HG02884 (cell line): ENCODE measurements at regions not wholly inside any gene's neighbourhood (a gene's known extent, or its start where the extent isn't known, plus 50 kb on each side); places are given as distances from the start of the nearest gene placed in this dataset.
"Not testable (repeated sequence)": the region's sequence is repeated elsewhere in the genome, so short reads cannot be mapped to it uniquely, and the experiment has no call there.

ENCODE experiments used
- ATAC-seq: cut with Tn5 transposase; IDR thresholded peaks from one replicate; pipeline ENCODE4 v1.9.1; 2021; ENCODE audit warnings: mild to moderate bottlenecking, moderate library complexity; ENCODE audit not compliant: unreplicated experiment

GRCh38 chr9:80797831-80798688 lies 891.3 kb downstream of the TLE1 start:
- no peak for ATAC-seq

- no peak for ATAC-seq
These were observed 892.1 kb downstream of the TLE1 start for GRCh38 chr9:80797101-80797829.

GRCh38 chr9:80796632-80797031 lies 892.7 kb downstream of the TLE1 start:
- no peak for ATAC-seq

DNA sequence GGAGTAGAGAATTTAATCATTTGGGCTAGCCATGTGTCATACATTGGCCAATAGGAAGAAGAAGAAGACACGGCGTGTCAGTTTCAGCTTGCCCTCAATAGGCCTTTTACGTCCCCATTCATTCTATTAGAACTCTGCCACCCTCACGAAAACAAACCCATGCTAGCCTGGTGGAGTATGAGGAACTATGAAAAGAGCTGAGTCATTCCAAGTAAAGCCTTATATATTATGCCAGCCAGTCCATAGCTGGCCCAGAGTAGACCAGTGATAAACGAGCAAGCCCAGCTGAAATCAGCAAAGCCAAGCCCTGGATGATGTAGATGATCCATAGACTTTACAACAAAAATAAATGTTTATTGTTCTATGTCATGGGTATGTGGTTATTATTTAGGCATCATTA lies 895.1 kb downstream of the TLE1 start:
- no peak for ATAC-seq

DNA sequence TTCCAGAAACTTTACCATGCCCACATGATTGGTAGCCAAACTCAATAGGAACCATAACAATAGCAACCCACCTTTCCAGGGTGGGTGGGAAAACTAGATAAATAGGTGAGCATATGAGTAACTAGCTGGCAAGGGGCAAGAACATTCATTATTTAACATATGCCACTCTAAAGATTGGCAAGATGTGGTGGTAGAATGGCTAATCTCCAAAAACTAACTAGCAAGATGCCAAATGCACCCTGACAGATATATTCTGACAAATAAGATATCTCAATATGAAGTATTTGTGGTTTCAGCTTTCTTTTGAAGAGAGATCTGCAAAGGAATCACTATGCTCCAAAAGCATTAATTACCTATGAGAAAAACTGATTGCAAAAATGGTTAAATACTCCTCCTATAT lies 895.6 kb downstream of the TLE1 start:
- ATAC-seq: no peak

GRCh38 chr9:80792726-80793125 lies 896.6 kb downstream of the TLE1 start:
- no peak for ATAC-seq

DNA sequence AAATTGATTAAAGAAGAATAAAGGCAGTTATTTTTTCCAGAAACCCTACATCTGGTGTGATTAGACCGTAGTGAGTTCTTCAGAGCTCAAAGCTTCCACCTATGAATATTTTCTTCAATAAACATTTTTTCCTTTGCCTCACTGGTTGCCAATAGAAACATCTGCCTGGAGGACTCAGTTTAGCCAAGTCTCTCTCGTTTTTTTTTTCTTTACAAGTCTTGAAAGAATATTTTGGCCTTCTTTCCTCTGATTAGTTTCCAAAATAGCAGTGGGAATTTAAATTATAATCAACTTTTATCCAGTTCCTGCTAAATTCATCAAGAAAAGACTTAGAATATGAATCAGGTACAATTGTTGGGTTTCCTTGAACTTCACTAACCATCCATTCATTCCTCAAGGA lies 897.5 kb downstream of the TLE1 start:
- ATAC-seq: no peak

GRCh38 chr9:80790764-80791163 lies 898.6 kb downstream of the TLE1 start:
- ATAC-seq: no peak

DNA sequence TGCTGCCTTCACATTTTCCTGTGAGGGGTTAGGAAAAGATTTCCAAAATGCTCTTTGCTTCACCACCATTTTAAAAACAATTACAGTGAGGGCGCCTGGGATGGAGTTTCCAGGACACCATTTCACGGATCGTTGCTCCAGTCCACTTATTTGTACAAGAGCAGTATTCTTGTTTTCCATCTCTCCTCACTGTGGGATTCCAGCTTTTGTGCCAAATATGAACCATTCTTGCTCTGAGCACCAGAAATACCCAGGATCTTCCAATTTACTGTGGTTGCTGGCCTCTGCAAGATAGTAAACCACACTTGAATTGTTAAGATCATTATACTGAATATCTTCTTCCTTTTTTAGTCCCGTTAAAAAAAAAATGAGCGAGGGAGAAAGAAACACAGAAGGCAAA lies 899.5 kb downstream of the TLE1 start:
- no peak for ATAC-seq

GRCh38 chr9:80787636-80788035 lies 901.7 kb downstream of the TLE1 start:
- no peak for ATAC-seq

GRCh38 chr9:80784647-80785046 lies 904.7 kb downstream of the TLE1 start:
- no peak for ATAC-seq

DNA sequence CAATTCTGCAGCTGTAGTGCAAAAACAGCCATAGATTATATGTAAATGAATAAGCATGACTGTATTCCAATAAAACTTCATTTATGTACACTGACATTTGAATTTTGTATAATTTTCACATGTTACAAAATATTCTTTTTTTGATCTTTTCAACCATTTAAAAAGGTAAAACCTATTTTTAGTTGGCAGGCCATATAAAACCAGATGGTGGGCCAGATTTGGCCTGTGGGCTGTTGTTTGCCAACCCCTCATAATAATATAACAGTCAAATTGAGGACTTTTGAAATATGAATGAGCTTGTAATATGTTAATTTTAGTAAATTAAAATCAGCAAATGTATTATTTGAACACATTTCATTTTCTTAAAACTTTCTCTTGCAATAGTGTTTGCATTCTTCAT lies 913.4 kb downstream of the TLE1 start:
- no peak for ATAC-seq

GRCh38 chr9:80775530-80775929 lies 913.8 kb downstream of the TLE1 start:
- no peak for ATAC-seq

GRCh38 chr9:80771555-80772347 lies 917.6 kb downstream of the TLE1 start:
- no peak for ATAC-seq

- ATAC-seq: no peak
These were observed 925.8 kb downstream of the TLE1 start for GRCh38 chr9:80763536-80763935.

GRCh38 chr9:80755586-80755985 lies 933.8 kb downstream of the TLE1 start:
- ATAC-seq: no peak

DNA sequence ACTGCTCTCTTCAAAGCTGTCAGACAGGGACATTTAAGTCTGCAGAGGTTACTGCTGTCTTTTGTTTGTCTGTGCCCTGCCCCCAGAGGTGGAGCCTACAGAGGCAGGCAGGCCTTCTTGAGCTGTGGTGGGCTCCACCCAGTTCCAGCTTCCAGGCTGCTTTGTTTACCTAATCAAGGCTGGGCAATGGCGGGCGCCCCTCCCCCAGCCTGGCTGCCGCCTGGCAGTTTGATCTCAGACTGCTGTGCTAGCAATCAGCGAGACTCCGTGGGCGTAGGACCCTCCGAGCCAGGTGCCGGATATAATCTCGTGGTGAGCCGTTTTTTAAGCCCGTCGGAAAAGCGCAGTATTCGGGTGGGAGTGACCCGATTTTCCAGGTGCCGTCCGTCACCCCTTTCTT lies 942.3 kb downstream of the TLE1 start:
- ATAC-seq: not testable (repeated sequence)

- no peak for ATAC-seq
These were observed 956.8 kb downstream of the TLE1 start for GRCh38 chr9:80732506-80732905.

DNA sequence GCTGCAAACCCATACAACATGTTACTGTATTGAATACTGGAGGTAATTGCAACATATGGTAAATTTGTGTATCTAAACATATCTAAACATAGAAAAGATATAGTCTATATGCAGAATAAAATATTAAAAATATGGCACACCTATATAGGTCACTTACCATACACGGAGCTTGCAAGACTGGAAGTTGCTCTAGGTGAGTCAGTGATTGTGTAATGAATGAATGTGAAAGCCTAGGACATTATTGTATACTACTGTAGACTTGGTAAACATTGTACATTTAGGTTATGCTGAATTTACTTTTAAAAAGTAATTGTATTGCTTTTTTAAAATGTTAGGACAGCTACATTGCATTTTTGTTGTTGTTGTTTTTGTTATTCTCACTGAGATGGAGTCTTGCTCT lies 968.8 kb downstream of the TLE1 start:
- ATAC-seq: no peak

- ATAC-seq: no peak
These were observed 982.2 kb downstream of the TLE1 start for GRCh38 chr9:80707120-80707519.

DNA sequence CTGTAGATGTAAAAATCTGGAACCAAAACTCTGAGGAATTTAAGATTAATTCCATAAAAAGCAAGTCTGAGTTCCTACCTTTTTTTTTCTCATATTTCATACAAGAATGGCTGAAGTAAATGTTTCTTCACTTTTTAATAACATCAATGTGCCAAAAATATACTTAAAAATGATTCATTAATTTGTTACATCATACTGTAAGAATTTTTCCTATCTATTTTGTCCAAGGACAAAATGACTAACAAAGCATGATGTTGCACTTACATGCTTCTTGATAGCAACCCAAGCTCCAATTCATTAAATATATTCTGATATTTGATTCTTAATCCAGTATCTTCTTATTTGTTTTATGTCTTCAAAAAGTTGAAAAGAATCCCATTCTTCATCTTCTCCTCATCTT lies 988.3 kb downstream of the TLE1 start:
- no peak for ATAC-seq
